NCI-H226 (cell line): ENCODE measurements at regions not wholly inside any gene's neighbourhood (a gene's known extent, or its start where the extent isn't known, plus 50 kb on each side); places are given as distances from the start of the nearest gene placed in this dataset.

Experiments
- DNase-seq: peaks from one replicate; pipeline ENCODE4 v3.0.0-alpha.2; 2015

DNA sequence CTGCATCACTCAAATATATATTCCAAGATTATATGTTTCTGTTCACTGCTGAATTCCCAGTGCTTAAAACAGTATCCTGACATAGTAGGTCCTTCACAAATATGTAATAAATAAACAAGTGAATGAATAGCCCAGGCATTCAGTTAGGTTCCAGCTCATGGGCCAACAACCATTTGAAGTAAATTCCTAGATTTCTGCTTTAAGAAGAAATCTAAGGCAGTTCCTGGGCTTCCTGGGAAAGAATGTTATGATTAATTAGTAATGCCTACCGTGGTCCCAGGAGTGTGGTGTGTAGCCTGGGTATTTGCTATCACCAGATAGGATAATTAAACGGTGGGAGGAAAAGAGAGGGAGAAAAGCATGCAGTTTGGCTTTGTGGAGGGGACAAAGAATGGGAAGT is 576.8 kb downstream of the SOX6 start:
- DNase-seq: no peak

DNA sequence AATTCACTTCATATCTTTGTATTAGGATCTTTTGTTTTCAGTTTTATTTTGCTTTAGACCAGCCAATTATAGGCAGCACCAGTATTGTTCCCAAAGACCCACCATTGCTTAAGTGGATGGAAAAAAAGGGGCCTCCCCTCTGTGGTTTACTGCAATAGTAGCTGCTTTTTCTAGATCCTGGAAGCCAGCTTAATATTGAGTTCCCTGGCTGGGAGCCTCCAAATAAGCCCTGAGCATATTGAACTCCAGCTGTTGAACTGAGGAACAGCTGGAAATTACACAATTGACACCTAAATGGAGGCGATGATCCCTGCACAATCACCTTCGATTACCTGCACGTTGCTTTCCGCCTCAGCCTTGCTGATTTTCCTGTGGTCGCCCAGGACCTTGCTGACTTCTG is 576.0 kb downstream of the SOX6 start:
- DNase-seq: no peak

DNA sequence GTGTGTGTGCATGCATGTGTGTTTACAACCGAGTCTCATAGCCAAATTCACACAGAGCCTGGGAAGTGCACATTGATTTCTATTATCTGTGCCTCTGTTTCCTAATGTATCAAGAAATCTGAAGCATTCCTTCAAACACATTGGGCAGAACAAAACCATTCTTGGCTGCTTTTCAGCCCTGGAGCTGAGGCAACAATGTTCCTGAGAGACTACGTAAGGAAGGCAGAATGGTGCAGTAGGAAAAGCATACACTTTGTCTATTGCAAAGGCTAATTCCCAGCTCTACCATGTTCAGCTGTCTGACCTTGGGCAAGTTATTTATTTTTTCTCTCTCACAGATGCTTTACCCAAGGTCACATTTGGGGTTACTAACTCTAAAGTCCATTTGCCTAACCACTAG is 575.5 kb downstream of the SOX6 start:
- DNase-seq: no peak

DNA sequence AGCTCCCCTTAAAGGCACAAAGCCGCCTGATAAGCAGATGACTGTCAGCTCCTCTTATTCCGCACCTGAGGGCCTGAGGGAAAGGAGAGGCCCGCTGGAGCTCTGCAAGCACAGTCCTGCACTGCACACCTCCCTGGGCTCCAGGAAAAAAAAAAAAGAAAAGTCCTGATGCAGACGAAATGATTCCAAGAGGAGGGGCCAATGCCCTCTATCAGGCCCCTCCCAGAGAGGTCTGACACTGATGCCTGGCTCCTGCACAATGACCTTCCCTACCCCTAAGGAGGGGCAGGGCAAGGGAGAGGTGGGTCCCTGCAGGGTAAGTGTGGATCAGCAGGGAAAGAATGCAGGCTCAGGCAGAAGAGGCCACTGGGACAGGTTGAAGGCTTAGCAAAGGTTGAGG is 572.7 kb downstream of the SOX6 start:
- DNase-seq: no peak

DNA sequence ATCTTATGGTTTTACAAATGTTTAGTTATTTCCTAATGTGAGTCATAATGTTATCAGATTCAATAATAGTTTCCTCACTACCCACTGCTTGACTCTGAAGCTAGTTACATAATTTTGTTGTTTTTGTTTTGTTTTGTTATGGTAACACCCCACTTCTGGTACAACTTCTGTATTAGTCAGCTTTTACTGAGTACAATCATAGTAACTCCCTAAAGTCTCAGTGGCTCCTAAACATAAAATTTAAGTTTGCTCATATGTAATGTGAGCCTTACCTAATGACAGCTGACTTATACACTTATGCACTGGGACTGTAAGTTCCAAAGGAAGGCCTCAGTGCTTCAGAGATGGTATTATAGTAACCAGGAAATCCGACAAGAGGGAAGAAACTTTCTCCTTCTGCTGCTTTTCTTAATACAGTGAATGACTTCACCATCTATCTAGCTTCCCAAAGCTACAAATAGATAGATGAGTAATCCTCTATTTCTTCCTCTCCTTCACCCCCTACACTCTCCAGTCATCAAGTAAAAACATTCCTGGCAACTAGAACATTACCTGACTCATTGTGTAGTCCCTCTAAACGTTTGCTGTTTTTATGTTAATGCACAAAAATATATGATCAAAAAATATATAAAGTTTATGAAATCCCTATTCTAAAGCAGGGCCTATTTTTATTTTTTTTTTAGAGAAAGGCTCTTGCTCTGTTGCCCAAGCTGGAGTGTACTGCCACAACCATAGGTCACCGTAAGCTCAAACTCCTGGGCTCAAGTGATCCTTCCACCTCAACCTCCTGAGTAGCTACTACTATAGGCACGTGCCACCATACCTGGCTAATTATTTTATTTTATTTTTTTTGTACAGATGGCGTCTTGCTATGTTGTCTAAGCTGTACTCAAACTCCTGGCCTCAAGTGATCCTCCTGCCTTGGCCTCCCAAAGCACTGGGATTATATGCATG is 563.0 kb downstream of the SOX6 start:
- DNase-seq: peak; percentile 90

DNA sequence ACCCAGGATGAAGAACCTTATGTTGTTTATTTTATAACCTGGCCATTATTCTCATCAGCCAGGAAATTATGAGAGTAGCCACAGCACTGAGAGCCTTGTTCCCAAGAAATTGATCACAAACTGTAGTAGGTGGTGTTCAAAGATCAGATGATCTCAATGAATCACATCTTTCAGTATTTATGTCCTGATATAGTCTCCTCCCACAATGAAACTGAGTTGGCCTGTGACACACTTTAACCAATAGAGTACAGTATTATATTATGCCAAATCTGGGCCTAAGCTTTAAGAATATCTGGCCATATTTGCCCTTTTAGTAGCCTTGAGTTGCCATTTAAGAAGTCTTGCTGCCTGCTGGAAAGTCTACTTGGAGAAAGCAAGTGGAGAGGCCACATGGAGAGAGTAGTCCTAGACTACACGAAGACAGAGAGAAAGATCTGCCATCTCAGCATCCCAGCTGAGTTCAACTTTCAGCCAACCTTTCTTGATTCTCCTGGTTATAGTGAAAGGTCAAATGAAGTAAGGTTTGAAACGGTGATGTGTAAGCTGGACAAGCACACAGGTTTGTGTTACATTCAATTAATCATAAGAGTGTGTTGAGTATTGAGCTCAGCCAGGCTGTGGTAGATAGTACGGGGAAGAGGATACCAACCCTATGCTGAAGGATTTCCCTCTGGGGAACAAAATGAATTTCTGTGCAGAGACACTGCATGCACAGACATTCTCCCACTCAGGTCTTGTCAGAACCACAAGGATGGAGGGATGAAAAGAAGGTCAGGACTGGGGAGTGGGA is 561.8 kb downstream of the SOX6 start:
- DNase-seq: no peak

DNA sequence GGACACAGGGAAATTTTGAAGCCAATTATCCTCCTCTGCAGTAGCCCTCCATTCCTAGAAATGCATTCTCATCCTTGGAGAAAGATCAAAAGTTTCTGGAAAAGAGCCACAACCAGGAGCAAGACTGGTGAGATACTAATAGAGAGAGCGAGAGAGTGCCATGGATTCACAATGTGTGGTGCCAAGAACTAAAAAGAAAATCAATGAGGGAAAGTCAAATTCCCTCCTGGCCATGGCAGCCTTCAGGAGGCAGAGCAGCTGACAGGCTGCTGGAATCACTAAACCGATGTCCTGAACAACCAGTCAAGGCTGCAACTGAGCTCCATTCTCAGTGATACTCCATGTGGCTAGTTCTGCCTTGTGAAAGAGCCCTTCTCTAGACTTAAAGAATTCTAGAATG is 561.0 kb downstream of the SOX6 start:
- DNase-seq: no peak

DNA sequence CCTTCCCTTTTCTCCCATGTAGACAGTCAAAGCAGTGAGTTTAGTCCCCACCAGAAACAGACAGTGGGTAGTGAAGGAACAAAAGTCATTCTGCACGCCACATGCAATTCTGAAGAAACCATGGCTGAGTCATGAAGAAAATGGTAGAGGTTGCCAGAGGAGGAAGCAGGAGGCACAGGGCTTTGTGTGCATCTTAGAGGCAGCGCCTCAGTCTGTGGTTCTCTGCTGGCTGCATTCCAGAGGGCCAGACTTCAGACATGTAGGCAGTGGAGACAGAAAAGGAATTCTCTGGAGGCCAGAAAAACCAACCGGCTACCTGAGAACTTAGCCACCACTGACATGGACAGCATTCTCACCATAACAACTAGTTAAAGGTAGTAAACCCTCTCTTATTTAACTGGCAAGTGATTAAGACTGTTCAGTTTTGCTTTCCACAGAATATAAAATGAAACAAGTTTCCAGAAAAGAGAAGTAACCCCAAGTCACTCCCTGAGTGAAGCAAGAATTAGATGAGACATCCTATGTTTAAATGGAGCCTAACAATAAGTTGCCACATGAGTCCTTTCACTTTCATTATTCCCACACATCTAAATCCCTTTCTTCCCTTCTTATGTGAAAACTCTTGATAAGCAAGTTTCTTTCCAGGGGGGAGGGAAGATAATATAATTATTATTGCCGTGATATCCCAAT is 556.1 kb downstream of the SOX6 start:
- DNase-seq: peak; percentile 84

DNA sequence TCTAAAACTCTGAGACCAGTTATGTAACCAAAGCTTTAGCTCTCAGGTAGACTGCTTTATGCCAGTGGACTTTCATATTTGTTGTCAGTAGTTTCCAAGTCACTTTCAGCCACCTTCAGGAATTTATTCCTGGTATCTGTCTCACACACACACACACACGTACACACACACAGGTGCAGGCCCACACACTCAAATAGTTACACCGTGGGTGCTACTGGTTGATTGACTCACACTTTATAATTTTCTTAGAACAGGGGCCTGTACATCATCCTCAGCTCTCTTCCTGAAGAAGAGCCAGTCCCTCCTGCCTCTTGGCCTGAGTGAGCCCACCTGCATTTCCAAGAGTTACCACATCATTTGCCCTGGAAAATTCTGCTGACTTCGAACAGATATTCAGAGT is 555.2 kb downstream of the SOX6 start:
- no peak for DNase-seq

DNA sequence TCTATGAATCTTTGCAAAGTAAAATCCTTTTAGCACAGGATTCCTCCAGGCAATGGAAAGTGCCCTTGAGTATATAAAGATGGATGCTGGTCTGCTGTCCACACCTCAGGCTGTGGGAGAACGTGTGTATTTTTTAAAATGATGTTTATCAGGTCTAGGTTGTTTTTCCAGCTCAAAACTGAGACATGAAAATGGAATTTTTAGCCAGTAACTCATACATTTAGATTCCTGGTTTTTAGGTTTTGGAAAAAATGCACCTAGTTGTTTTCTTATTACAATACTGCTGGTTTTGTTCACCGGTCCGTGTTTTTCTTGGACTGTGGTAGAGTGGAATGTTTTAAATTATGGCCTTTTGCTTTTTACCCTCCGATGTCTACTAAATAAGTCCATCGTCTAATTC is 554.7 kb downstream of the SOX6 start:
- DNase-seq: no peak

DNA sequence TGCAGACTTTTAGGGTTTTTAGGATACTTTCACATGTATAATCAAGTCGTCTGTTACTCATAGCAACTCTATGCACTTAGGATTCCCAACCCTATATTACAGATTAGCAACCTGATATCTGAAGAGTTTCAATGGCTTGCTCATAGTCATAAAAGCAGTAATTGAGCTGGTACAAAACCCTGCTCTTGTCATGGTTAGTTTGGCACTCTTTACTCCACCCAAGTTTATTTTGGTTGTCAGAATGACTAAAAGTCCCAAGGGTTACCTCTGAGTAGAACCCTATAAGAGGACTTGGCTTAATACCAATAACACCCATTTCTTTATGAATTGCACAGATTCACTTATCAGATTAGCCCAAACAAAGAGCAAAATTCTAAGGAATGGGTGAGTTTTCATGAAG is 550.6 kb downstream of the SOX6 start:
- no peak for DNase-seq

DNA sequence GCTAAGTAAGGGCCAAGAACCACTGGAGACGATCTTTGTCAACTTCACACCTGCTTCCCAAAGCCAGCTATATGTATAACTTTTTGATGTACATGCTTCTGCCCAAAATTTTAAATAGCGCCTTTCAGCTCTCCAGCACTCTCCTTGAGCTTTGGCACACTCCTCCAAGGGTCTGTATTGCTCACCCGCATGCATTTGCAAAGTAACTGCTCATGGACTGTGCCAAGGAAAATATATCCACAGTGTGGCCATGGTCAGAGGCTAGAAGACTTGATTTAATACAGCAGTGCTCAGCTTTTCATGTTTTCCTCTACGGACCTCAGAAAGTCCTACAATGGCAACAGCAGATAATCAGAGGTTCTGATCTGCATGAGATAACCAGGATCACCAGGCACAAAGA is 550.1 kb downstream of the SOX6 start:
- DNase-seq: no peak

DNA sequence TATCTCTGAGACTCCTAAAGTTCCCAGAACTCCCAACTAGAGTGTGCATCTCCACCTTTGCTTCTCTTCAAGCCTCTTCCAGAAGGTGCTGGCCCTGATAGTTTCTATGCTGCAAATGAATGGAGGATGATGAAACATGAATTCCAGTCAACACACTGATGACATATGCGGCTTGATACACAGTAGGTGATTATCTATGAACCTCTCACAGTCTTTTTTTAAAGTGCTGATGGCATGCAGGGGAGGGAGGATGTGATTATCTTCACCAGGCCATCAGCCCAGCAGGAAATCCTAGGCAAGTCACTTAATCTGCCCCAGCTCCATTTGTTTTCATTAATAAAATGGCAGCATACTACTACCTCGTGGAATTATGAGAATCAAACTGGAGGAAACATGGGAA is 548.5 kb downstream of the SOX6 start:
- DNase-seq: no peak

DNA sequence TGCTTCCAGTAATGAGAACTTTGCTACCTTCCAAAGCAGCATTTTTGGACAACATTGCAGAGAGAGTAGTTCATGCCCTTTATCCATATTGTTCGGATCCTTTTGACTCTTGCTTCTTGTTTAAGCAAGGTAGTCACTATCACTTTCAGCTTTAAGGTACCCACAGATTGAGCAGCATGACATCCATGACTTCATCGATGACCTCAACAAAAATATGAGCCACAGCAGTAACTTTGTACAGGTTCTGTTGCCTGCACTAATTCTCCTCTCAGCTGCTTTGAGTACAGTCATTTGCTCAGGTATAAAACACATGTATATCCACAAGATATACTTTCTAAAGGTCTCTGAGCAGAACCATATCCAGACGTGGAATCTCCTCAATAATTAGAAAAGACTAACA is 546.3 kb downstream of the SOX6 start:
- DNase-seq: no peak

DNA sequence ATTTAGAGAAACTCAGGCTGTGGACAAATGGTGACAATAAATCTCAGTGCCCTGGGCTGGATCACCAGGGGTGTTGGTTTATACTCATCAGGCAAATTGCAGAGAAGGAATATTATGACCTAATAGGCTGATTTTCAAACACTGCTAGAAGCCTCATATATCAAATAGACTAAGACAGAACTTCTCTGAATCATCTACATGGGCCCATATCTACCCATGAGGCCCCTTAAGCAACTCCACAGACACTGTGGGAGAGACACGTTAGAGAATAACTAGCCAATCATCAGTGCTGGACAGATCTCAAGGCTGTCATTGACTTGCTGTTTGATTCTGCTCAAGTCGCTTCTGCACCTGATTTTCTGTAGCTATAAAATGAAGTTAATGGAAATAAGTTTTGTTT is 545.8 kb downstream of the SOX6 start:
- no peak for DNase-seq

DNA sequence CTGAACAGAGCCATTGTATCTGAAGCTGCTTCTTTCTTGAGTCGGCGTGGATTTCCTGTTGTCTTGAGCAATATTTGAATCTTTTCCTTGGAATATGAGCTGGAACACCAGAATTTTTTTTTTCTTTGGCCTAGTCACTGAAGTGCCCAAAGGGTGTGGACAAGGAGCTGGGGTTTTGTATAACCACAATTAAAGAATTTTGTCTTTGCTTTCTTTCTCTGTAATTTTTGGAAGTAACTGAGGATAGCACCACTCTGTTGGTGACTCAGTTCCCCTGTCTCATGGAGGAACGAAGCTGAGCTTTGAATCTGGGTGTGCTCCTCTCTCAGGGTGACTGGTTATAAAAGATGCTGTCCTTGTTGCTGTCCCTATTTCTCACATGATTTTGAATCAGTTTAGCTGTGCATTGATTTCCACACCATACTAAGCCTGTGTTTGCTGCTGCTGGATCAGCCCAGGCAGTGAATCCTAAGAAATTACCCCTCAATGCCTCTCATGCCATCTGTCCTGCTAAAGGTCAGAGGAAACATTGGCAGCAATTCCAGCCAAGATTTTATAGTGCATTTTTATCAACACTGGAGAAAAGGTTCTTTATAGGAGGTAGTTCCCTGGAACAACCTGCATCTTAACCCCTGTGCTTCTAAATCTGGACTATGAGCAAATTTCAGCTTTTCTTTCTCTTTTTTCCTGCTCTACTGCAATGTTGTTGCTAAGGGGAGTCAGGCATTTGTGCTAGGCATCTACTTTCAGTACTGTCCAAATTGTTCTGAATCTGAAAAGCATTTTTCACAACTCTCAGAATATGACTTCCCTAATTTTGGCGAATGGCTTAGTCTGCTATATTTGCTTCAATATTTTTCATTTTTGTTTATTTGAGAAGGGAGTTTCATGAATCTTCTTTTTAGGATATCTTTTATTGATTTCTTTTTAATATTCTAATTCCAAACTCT is 540.8 kb downstream of the SOX6 start:
- DNase-seq: peak; percentile 37

DNA sequence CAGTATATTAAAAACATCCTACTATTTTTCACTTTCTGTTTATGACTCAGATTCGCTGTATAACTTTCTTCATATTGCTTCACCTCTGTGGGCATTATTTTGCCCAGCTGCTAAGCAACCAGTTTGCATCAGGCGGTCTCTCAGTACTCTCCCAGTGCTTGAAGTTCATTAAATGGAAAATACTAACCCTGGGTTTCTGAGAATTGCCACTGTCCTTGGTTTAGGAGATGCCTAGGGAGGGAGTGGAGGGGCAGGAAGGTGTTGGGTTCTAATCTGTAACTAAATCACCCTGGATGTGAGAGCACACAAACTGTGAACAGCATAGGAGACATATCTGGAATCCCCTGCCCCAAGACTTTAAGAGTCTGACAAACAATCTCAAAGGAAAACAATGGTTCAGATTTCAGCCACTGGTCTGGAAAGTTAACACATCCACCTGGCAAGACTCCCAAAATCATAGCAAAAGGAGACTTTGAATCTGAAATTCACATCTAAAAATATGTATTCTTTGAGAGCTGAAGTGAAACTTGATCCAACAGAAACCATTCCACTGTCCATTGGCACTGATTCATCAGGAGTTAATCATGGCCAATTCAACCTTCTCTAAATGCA is 540.0 kb downstream of the SOX6 start:
- DNase-seq: peak; percentile 72

DNA sequence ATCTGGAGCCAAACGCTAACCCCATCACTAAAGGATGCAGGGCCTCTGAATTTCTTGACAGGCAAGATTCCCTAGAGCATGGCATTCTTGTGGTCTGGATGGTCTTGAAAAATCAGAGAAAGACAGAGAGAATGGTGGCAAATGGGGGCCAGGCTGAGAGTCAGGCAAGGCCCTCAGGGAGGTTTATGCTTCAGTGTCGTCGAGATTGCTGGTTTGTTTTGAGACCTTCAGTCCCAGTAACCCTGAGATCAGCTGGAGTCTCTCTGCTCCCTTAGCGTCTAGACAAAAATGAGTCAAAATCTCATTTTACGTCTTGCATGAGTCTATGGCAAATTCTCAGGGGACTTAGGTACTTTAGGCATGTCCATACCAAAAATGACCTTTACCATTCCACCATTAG is 539.3 kb downstream of the SOX6 start:
- peak; percentile 11 for DNase-seq

DNA sequence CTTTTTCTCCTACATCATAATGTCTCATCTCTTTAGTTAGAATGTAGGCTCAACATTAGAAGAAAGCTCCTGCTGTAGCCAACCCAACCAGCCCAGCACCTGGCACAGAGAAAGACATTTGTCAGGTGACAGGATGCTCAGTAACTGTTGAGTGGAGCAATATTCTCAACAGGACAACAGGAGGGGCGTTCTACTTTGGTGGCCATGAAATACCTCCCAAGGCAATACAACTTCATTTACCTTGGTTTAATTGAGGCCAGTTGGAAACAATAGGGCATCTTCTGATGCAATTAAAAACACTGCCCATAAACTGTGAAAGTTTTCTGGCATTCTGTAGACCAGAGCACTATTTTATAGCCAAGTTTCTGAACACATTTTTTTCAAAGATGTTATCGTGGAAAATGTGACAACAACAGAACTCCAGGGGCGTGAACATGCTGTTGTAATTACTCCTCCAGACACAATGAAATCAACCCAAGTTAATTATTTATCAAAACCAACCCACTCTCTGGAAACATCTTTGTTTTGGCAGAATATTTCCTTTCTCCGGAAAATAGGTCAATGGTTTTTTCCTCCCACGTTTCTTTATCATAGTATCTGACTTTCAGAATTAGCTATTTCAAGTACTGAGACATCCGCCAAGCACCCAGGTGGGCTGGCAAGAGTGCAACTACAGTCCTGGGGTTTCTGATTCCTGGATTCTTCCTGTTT is 538.1 kb downstream of the SOX6 start:
- DNase-seq: no peak

DNA sequence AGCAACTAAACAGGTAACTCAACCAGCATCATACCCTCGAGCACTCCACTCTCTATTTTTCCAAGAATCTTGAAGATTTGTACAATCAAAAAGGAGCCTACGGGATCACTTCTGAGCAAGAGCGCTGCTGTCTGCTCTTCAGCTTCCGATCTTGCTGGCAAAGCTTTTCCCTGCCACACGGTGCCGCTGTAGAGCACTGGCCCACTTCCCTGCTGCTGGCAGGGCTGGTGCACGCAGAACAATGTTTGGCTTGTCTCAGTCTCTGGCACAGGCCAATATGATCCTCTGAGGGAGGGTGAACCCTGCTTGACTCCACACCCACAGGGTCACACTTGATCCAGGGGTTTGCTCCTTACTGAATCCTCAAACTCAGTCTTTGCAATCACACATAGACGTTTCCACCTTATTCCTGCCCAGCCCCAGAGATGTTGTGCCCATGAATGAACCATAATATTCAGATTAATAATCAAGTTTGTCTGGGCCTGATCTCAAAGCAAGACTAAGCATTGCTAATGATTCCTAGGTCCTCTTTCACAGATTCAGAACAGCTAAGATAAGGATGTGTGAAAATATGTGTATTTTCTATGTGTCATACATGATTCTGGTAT is 536.6 kb downstream of the SOX6 start:
- DNase-seq: peak; percentile 12

DNA sequence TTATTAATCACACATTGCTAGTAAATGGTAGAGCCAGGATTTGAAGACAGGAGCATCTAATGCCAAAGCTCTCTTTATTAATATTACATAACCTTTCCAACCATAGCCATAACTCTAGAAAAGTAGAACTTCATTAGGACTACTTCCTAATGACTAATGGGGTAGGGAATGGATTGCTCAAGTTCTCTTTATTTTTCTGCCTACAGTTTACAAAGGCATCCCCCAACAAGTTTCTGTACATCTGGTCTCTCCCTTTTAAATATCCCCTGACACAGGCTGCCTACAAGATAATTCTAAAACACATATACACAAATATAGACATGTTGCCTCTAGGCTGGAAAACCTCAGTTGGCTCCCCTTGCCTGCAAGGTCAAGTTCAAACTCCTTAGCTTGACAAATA is 534.9 kb downstream of the SOX6 start:
- DNase-seq: no peak
